AG20443 (cell line): ENCODE measurements at regions not wholly inside any gene's neighbourhood (a gene's known extent, or its start where the extent isn't known, plus 50 kb on each side); places are given as distances from the start of the nearest gene placed in this dataset.

Source experiments
- DNase-seq: peaks from one replicate; pipeline ENCODE4 v3.0.0; 2012; ENCODE audit warnings: low spot score, mixed read lengths

DNA sequence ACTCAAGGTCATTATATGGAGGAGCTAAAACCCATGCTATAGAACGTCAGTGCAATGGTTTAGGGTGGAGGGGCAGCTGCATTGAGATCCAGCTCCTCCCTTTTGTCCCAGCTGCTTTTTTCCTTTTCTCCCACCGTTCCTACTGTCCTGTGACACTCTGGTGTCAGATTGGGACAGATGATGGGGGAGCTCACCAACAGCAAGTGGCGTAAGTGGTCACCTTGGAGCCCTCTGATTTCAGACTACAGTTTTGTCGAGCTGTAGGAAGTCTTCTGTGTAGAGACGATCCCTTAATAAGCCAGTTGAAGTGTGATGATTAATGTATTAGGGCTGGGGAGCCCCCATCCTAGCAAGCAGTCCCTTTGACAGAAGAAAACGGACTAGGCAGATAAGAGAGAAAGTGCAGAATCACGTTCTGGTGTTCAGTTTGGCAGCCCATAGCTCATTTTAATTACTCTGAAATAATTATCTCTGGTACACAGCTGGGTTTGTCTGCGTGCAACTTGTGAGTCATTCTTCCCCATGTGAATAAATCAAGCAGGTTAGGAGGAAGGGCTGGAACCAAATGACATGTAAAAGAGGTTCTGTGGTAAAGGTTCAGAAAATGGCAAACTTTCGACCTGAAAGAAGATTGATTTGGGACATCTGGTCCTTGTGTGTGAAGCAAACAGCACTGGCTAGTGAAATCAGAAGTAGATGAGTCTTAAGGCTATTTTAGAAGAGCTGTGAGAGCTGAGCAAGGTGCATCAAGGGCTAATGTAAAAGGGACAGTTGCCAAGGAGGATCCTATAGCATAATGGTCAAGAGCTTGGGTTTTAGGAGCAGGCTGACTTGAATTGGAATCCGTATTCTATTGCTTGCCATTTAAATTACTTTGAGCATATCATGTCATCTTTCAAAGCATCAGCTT lies 241.4 kb downstream of the EDEM1 start:
- no peak for DNase-seq

DNA sequence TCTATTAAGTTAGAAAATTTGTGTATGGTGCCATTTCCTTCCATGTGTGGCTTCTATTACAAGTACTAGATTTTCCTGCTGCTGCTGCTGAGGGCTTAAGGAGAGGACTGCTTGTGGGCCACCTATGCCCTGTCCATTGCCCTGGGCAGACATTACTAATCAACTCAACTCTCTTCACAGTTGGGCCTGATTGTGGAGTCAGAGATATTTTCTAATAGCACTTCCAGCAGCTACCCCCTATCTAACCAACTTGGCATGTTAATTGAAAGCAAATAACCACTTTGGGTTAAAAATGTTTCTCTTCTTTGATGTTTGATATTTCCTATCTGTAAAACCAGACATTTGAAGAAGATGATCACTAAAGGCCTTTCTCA lies 242.0 kb downstream of the EDEM1 start:
- no peak for DNase-seq

DNA sequence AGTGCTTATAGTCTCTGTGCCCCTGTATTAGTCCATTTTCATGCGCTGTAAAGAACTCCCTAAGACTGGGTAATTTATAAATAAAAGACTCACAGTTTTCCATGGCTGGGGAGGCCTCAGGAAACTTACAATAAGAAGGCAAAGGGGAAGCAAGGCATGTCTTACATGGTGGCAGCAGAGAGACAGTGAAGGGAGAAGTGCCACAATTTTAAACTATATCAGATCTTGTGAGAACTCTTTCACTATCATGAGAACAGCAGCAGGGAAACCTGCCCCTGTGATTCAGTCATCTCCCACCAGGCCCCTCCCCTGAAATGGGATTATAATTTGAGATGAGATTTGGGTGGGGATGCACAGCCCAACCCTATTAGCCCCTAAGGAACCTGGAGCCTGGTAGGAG lies 243.2 kb downstream of the EDEM1 start:
- no peak for DNase-seq

DNA sequence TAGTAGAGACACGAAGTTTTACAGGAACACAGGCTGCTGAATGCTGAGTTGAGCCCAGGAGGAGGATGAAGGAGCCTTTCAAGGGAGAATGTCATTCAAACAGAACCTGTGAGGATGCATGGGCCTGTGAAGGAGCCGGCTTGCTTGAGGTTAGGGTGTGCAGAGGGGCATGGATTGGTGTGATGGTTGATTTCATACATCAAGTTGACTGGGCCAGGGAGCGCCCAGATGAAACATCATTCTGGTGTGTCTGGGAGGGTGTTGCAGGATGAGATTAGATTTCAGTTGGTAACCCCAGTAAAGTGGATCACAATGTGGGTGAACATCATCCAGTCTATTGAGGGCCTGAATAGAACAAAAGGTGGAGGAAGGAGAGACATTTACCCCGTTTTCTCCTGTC lies 243.6 kb downstream of the EDEM1 start:
- no peak for DNase-seq

DNA sequence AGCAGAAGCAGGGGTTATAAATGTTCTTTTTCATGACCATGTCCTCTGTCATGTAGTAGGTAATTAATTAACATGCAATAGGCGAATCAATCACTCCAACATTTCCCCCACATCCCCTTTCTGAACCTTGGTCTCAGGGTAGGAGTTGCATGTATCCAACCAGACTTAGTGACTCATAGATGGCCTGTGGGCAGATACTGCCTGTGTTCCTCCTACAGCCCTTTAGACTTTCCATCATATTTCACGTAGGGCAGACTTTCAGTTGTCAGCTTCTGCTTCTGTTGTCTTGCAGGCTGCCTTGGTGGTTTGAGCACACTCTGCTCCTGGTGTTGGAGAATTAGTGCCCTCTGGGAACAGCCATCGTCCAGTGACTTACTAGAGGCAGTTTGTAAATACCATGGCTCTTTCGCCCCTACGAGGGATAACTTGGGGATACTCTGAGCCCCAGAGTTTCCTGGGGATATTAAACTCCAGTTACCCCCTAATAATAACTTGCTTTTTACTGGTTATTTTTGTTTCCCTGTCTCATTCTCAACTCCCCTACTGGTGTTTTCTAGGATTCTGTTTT lies 244.4 kb downstream of the EDEM1 start:
- no peak for DNase-seq

DNA sequence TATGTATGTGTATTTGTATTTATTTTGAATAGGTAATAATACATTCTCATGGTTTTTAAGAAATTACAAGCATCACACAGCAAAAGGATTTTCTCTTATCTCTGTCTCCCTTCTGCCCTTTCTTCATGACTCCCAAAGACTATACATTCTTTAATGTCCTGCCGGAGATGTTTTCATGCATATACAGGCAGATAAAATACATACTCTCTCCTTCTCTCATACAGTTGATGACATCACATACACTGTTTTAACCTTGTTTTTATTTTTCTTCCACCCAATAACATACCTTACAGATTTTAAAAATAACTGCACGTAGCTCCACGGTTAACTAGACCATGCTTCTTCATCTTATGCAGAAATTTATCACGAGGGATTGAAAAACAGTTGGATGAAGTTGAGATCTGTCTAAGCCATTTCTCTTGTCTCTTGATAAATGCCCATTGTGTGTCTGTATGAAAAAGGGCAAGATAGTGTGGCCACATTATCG lies 249.8 kb downstream of the EDEM1 start:
- DNase-seq = no peak

DNA sequence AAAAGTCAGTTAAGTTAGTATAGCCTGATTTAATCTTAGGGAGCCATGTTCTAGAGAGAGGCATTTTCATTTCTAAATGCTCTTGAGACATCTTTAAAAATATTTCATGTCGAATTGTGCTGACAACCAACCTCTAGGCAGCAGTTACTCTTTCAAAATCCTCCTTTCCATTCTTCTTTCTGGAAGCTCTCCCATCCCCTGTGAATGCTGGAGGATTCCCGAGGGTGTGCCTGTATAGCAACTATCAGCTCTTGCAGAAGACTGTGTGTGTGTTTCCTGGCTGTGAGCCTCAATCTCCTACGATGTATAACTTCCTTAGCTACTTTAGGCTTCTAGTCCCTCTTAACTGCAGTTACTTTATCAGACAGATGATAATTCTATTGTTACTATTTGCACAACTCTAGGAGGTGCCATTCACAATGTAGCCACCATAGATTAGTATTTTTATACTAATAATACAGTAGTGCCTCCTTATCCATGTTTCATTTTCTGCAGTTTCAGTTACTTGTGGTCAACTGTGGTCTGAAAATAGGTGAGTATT lies 250.3 kb downstream of the EDEM1 start:
- no peak for DNase-seq

DNA sequence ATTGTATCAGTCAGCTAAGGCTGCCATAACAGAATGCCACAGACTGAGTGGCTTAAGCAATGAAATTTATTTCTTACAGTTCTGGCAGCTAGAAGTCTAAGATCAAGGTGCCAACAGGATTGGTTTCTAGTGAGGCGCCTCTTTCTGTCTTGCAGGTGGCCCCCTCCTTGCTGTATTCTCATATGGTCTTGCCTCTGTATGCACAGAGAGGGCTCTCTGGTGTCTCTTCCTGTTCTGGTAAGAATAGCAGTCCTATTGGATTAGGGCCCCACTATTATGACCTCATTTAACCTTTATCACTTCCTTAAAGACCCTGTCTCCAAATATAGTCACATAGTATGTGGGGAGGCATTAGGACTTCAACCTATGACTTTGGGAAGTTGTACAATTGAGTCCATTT lies 253.9 kb downstream of the EDEM1 start:
- no peak for DNase-seq

DNA sequence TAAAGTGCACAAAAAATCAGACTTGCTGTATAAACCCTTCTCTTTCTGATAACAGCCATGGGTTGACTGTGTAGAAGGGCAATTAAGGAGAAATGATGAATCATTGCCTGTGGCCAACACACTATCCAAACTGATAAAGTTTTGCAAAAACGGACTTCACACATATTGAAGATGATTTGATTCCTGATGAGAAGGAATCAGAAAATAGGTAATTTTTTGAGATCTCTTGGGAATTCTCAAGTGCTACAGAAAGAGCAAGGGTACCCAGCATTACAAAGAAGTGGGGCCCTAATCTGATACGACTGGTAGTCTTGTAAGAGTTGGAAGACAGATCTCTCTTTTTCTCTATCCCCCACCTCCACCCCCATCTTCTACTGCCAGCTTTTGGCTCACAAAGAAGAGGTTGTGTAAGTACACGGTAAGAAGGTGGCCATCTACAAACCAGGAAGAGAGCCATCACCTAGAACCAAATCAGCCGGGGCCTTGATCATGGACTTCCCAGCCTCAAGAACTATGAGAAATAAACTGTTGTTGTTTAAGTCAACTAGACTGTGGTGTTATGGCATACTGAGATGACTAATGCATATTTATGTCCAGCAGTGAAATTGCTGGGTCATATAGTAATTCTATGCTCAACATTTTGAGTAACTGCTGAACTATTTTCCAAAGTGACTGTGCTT lies 254.7 kb downstream of the EDEM1 start:
- no peak for DNase-seq

DNA sequence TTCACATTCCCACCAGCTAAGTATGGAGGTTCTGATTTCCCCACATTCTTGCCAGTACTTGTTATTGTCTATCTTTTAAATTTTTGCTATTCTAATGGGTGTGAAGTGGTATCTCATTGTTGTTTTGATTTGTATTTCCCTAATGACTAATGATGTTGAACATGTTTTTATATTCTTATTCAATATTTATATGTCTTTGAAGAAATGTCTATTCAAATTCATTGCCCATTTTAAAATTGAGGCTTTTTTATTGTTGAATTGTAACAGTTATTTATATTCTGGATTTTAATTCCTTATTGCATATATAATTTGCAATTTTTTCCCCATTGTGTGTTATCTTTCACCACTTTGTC lies 255.3 kb downstream of the EDEM1 start:
- DNase-seq = no peak

DNA sequence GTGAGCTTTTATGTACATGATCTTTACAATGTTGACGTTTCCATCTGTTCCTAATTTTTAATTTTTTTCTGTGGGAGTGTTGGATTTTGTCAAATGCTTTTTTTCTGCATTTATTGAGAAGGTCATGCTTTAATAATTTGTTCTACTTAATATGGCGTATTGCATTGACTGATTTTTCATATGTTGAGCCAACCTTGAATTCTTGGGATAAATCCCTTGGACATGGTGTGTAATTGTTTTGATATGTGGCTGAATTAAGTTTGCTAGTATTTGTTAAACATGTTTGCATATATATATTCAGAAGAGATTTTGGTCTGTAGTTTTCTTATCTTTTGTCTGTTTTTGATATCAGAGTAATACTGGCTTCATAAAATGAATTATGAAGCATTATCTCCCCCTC lies 256.7 kb downstream of the EDEM1 start:
- no peak for DNase-seq

DNA sequence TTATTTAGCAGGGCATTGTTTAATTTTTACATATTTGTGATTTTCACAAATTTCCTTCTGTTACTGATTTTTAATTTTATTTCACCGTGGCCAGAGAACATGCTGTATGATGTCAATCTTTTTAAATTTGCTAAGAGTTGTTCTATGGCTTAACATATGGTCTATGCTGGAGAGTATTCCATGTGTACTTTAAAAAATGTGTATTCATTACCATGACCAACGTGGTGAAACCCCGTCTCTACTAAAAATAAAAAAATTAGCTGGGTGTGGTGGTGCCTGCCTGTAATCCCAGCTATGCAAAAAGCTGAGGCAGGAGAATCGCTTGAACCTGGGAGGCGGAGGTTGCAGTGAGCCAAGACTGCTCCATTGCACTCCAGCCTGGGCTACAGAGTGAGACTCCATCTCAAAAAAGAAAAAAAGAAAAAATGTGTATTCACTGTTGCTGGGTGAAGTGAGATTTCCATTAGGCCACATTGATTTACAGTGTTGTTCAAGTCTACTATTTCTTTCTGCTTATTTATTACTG lies 258.2 kb downstream of the EDEM1 start:
- DNase-seq = no peak

DNA sequence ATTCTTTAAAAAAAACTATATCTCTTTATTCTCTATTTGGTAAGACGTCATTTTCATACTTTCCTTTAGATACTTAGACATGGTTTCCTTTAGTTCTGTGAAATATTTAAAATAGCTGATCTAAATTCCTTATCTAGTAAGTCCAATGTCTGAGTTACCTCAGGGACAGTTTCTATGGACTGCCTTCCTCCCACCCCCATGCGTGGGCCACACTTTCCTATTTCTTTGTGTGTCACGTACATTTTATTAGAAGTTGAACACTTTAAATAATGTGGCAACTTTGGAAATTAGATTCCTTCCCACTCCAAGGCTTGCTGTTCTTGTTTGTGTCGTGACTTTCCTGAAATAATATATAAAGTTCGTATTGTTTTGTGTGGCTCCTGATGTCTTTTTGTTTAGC lies 260.7 kb downstream of the EDEM1 start:
- DNase-seq = no peak

DNA sequence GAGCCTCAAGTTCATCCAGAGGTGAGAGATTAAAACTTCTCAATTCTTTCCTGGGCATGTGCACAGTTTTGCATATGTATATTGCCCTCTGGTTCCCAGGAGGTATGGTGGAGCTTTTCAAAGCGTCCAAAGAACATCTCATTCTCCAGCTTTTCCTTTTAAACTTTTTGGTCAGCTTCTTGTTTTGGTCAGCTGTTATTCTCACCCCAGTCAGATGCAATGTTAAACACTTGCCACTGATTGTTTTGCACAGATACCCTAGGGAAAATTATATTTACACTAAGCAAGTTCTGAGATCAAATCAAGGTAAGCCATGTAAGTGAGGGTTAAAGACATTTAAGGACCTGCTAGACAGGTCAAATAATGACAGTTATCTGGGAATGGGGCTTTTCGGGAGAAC lies 261.3 kb downstream of the EDEM1 start:
- DNase-seq = no peak

DNA sequence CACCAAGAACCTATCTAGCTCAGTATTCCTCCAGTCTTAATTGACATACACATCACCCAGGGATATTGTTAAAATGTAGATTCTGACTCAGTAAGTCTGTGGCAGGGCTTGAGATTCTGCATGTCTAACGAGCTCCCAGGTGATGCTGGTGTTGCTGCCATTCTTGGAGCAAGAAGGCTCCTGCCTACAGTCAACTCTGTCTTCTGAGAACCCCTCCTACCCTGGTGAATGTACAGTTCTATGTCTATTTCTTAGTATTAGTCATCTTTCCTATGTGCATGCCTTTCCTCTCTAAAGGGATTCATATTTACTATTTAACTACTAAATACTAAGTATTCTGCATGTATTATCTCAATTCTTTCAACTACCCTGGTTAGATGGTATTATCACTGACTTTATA lies 268.7 kb downstream of the EDEM1 start:
- no peak for DNase-seq

DNA sequence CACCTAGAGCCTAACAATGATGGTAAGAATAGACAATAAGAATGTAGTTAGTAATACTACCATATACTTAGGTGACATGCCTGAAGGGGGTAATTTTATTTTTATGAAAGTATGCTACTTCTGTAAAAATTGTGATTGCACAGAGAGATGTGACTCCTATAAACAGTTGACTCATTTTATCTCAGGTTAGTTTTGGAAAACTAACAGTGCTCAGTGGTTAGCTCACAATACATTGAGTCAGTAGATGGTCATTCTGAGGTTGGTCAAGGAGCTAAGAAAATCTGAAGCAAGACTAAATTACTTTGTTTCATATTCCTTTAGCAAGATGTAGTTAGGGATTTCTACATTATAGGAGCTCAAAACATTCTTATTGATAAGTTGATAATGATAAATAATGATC lies 271.0 kb downstream of the EDEM1 start:
- no peak for DNase-seq

DNA sequence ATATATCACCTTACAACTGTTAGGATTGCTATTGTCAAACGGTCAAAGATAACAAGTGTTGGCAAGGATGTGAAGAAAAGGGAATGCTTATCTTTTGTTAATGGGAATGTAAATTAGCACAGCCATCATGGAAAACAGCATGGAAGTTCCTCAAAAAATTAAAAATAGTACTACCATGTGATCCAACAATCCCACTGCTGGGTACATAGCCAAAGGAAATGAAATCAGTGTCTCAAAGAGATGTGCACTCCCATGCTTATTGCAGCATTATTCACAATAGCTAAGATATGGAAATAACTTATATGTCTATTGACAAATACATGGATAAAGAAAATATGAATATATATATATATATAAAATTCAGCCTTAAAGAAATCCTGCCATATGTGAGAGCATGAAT lies 274.6 kb downstream of the EDEM1 start:
- DNase-seq = no peak

DNA sequence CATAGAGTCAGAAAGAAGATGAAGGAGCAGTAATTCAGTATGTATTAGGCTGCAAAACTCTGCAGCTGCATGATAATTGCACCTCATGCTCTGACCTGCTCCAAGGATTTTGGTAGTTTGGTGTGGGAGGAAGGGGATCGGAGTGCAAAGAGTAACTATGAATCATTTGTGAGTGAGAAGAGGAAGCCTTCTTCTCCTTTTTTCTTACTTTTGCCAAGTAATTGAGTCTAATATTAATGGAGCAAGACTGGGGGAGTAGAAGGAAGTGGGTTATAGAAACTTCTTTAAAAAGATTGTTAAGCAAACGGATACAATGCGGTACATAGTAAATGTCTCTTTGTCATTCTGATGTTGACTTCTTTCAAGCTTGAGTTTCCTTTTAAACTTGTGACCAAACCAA lies 276.5 kb downstream of the EDEM1 start:
- DNase-seq = no peak

DNA sequence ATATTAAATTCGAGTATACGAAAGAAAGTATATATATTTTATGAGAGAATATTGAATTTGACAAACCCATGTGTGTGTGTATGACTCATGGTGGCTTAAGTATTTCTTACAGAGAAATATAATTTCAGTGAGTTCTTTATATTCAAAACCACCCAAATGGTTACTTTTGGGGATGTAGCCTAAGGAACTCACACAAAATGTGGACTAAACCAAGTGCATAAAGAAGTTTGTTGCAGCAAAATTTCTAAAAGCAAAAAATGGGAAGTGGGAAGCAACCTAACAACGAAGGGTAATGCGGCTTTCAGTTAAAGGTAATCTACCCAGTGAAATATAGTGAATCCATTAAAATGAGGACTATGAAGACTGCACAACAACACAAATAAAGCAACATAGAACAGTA lies 277.1 kb downstream of the EDEM1 start:
- no peak for DNase-seq

DNA sequence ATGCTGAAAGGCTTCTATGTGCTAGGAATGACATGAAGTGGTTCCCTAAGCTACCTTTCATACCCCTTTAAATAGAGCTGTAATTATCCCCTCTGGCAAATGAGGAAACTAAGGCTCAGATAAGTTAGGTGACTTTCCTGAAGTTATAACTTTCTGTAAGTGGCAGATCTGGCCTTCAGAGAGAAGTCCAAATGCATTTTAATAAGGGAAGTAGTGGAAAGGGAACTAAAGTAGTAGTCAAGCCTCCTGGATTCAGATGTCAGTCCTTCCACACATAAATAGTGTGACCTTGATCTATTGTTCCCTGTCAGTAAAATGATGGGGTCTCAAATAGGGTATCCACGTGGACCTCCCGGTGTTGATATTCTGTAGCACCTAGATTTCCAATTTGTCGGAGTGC lies 277.7 kb downstream of the EDEM1 start:
- DNase-seq = no peak

DNA sequence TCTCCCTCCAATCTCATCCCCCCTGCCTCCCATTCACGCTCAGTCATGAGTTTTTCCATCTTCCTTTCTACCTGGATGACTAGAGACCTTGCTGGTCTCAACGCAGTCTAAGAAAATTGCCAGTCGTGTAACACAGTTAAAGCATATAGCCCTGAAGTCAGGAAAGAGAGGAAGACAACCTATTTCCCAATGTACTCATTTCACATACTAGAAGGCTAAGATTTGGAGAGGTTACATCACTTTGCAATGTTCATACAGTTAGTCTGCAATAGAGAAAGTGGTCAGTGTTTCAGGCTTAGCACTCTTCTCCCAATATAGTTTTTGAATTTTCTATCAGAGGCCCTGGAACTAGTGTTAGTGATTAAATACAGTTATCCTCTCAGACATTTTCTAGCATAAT lies 278.6 kb downstream of the EDEM1 start:
- no peak for DNase-seq

DNA sequence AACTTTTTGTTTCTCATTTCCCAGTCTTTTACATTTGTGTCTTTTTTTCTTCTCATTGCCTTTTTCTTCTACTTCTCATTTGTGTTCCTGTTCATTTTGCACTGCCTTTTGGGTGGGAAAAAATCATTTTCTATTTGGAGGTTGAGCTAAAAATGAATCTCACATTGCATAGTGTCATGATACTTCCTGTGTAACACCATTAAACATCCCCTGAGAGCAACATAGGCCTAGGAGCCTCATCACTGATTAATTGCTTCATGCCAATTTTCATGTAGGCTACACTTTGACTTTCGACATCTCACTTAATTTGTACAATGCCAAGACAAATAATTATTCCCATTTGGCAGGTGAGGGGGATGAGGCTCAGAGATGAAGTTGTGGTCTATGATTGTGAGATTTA lies 279.2 kb downstream of the EDEM1 start:
- DNase-seq = no peak

DNA sequence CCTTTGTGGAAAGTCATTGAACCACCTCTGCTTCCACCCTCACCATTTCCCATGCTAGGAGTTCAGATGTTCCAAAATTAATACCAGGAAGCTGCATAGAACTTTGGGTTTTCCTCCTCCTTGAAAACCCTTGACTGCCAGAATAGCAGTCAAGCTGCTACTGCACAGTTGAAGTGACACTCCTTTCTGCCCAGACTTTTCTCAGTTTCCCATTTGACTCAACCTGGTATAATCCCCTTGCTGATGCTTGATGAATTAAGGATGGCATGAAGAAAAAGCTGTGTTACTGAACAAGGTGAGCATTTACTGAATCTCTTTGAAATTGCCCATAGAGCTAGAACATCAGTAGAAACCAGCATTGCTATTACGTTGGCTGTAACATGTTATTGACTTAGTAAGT lies 286.0 kb downstream of the EDEM1 start:
- DNase-seq = no peak
